Chondrocyte (in vitro differentiated cells): ENCODE measurements at regions not wholly inside any gene's neighbourhood (a gene's known extent, or its start where the extent isn't known, plus 50 kb on each side); places are given as distances from the start of the nearest gene placed in this dataset.

Experiments
- DNase-seq: peaks from one replicate; pipeline ENCODE4 v3.0.0; 2021; ENCODE audit warnings: mixed read lengths, low spot score
- H3K27ac Mint-ChIP-seq: one replicate; pipeline ENCODE4 v1.8.0; 2021; ENCODE audit warnings: mild to moderate bottlenecking, moderate library complexity, mixed read lengths; ENCODE audit not compliant: unreplicated experiment
- H3K27me3 Mint-ChIP-seq: 2 replicates; pipeline ENCODE4 v1.8.0; 2021; ENCODE audit warnings: low read depth, mixed read lengths
- H3K36me3 Mint-ChIP-seq: 2 replicates; pipeline ENCODE4 v1.8.0; 2021; ENCODE audit warnings: low read depth, mixed read lengths
- H3K4me1 Mint-ChIP-seq: 2 replicates; pipeline ENCODE4 v1.8.0; 2021; ENCODE audit warnings: low read depth, mild to moderate bottlenecking, mixed read lengths
- H3K4me3 Mint-ChIP-seq: one replicate; pipeline ENCODE4 v1.8.0; 2021; ENCODE audit warnings: mild to moderate bottlenecking, moderate library complexity, mixed read lengths; ENCODE audit not compliant: unreplicated experiment
- H3K9me3 Mint-ChIP-seq: 2 replicates; pipeline ENCODE4 v1.8.0; 2021; ENCODE audit warnings: low read depth, mixed read lengths
- TF ChIP-seq, protein P1 (sequence below): fragments of 200-600 bp; sonication (generic); IDR thresholded peaks from 2 replicates; pipeline ENCODE4 v1.5.0; 2021; ENCODE audit warnings: antibody characterized with exemption, mild to moderate bottlenecking, moderate library complexity

DNA sequence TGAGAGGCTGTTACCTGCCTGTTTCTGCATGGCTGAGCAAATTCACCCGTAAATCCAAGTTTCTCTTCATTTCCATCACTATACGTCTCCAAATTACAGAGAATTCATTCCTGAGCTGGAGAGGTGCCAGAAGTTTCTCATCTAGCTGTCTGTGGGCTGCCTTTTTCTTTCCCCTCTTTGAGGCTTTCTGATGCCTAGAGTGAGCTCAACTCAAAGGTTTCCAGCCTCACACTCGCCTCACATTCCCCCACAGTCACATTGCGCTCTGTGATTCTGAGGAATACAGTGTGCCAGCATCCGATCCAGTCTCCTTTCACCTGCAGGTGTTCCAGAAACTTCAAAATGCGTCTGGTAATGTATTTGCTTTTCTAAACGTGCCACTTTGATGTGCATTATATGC lies 267.2 kb downstream of the MFSD1 start, which contains the start of gene IQCJ:
Gene IQCJ (plus strand): TSS at position 229 of the 400 bp plus-strand sequence.
- H3K27me3 Mint-ChIP-seq: peaks cover 14% of the 10 kb centered on the region
- no peak within 1 kb of the TSS for H3K27ac Mint-ChIP-seq
- no peaks in the 10 kb centered on the region for H3K4me1 Mint-ChIP-seq
- TF ChIP-seq, protein P1, sequence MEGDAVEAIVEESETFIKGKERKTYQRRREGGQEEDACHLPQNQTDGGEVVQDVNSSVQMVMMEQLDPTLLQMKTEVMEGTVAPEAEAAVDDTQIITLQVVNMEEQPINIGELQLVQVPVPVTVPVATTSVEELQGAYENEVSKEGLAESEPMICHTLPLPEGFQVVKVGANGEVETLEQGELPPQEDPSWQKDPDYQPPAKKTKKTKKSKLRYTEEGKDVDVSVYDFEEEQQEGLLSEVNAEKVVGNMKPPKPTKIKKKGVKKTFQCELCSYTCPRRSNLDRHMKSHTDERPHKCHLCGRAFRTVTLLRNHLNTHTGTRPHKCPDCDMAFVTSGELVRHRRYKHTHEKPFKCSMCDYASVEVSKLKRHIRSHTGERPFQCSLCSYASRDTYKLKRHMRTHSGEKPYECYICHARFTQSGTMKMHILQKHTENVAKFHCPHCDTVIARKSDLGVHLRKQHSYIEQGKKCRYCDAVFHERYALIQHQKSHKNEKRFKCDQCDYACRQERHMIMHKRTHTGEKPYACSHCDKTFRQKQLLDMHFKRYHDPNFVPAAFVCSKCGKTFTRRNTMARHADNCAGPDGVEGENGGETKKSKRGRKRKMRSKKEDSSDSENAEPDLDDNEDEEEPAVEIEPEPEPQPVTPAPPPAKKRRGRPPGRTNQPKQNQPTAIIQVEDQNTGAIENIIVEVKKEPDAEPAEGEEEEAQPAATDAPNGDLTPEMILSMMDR: no peak
- H3K9me3 Mint-ChIP-seq: no peaks in the 10 kb centered on the region
- DNase-seq: no peak
- no peaks in the 10 kb centered on the region for H3K36me3 Mint-ChIP-seq
- H3K4me3 Mint-ChIP-seq: no peak within 1 kb of the TSS

DNA sequence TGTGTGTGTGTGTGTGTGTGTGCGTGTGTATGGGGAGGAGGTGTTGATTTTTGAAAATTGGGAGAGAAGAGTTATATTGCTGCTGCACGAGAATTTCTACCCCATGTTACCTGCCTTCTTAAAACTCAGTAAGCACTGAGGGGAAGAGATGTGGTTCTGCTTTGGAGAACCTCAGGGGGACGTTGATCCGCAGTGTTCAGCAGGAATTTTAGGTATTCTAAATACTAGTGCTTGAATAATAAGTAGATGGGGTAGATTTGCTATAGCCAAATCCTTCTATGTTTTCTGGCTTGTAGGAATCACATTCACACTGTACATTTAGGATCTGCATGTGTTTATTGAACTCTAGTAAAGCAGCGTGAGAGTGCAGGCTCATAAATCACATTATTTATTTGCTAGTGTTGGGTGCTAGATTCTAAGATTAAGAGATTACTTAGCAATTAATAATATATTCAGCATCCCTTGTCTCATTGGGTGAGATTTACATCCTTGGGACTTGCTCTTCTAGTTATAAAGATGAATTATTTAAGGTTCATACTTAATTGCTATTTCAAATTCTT lies 268.1 kb downstream of the MFSD1 start:
- Mint-ChIP-seq H3K27ac (no peak overlapping the region), H3K27me3 (peaks cover 12% of the 10 kb centered on the region), H3K4me1 (no peaks in the 10 kb centered on the region), H3K4me3 (no peak overlapping the region), H3K9me3 (no peaks in the 10 kb centered on the region), H3K36me3 (no peaks in the 10 kb centered on the region)
- TF ChIP-seq, protein P1: no peak
- no peak for DNase-seq

DNA sequence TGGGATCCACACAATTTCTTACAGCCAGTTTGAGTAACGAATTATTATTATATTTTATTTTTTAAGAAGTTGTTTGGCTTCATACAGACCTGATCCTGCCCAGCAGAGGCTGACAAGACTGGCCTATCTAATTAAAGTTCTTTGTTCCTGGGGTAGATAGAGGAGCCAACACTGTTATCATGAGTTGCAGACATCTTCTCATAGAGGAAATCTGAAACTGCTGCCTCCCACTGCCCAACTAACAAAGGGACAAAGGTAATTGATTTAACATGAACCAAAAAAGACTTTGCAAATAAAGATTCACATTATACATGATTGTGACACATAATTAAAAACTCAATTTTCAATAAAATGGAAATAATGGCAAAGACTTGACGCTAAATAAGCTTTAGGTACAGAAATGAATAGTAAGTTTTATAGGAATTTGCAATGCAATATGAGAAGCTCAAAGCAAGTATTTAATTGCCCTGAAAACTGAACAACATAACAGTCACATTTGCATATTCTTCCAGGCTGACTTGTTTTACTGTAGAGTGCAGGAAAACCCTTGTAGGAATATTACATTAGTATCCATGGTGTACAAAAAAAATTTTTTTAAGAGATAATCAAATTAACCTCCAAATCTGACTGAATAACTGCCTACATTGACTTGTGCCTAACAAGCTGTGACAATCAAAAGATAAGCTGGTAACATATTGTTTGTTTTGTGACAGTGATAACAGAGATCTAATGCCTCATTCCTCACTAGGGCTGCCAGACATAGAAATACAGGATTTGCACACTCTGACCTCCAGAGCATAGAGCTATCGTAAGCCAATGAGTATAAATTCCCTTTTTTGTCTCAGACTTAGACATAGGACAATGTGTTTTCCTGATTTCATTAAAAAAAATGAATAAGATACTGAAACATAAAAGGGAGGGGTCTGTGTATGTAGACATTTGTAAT lies 273.2 kb downstream of the MFSD1 start:
- peaks cover 6% of the 10 kb centered on the region for H3K27me3 Mint-ChIP-seq
- H3K27ac Mint-ChIP-seq: no peak overlapping the region
- no peak overlapping the region for H3K4me3 Mint-ChIP-seq
- TF ChIP-seq, protein P1: no peak
- H3K9me3 Mint-ChIP-seq: no peaks in the 10 kb centered on the region
- peaks cover 11% of the 10 kb centered on the region for H3K4me1 Mint-ChIP-seq
- DNase-seq: no peak
- no peaks in the 10 kb centered on the region for H3K36me3 Mint-ChIP-seq

DNA sequence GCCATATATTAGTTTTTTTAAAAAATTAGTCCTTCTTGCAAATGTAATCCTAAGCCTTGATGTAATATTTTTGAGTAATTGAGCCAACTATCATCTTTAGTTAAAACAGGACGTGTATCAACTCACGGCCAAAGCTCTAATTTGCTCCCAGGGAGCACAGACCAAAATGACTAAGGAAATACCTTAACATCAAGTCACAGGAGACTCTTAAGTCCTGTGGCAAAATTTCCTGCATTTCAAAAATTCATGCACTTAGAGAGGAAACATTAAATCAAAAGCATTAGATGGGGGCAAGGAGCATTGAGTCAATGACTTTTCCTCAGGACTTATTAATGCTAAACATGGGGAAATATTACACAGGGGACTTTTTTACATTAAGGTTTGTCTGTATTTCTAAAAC lies 276.0 kb downstream of the MFSD1 start:
- Mint-ChIP-seq H3K27ac (no peak overlapping the region), H3K4me3 (no peak overlapping the region), H3K36me3 (no peaks in the 10 kb centered on the region), H3K9me3 (peaks cover 3% of the 10 kb centered on the region), H3K27me3 (peaks cover 4% of the 10 kb centered on the region), H3K4me1 (peaks cover 16% of the 10 kb centered on the region)
- TF ChIP-seq, protein P1: no peak
- DNase-seq: no peak

DNA sequence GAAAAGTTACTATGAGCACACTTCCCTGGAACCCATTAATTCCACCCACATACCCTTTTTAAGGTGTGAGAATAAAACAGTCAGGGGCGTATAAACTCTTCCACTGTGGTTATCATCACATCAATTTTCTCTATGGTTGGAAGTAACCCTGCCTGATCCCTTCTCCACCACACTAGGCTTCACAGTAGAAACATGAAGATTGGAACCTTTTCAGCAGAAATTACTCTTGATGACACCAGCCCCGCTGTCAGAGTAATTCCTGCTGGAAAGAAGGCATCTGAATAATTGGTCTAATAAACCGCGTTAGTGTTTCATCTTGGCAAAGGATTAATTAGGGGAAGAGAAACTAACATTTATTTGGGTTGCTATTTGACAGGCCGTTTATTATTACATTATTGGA lies 278.4 kb downstream of the MFSD1 start:
- Mint-ChIP-seq H3K27me3 (peaks cover 4% of the 10 kb centered on the region), H3K4me1 (peaks cover 16% of the 10 kb centered on the region), H3K36me3 (no peaks in the 10 kb centered on the region), H3K4me3 (no peak overlapping the region), H3K9me3 (peaks cover 3% of the 10 kb centered on the region), H3K27ac (no peak overlapping the region)
- TF ChIP-seq, protein P1: no peak
- DNase-seq: no peak
